Mesothelial cell of epicardium (in vitro differentiated cells): ENCODE measurements at regions not wholly inside any gene's neighbourhood (a gene's known extent, or its start where the extent isn't known, plus 50 kb on each side); places are given as distances from the start of the nearest gene placed in this dataset.
A peak's percentile ranks its signal among the peaks of the same experiment; 100 is the strongest.

Source experiments
- DNase-seq, 2 experiments: peaks; one replicate each; pipeline ENCODE4 v3.0.0; 2021; ENCODE audit warnings: low spot score in 2 of 2; ENCODE audit not compliant: unreplicated experiment in 2 of 2
- H3K27ac Mint-ChIP-seq: 2 replicates; pipeline ENCODE4 v1.8.0; 2021; ENCODE audit warnings: mixed read lengths
- H3K27me3 Mint-ChIP-seq: 2 replicates; pipeline ENCODE4 v1.8.0; 2021; ENCODE audit warnings: low read depth, mixed read lengths
- H3K36me3 Mint-ChIP-seq: 2 replicates; pipeline ENCODE4 v1.8.0; 2021; ENCODE audit warnings: mixed read lengths
- H3K4me1 Mint-ChIP-seq: 2 replicates; pipeline ENCODE4 v1.8.0; 2021; ENCODE audit warnings: mixed read lengths
- H3K4me3 Mint-ChIP-seq: 2 replicates; pipeline ENCODE4 v1.8.0; 2021; ENCODE audit warnings: mild to moderate bottlenecking, moderate library complexity, mixed read lengths
- H3K9me3 Mint-ChIP-seq: 2 replicates; pipeline ENCODE4 v1.8.0; 2021; ENCODE audit warnings: mixed read lengths
- TF ChIP-seq, protein P1 (sequence below): fragments of 200-600 bp; sonication (generic); IDR thresholded peaks from one replicate; pipeline ENCODE4 v1.5.0; 2021; ENCODE audit warnings: antibody characterized with exemption; ENCODE audit not compliant: unreplicated experiment

- TF ChIP-seq, protein P1, sequence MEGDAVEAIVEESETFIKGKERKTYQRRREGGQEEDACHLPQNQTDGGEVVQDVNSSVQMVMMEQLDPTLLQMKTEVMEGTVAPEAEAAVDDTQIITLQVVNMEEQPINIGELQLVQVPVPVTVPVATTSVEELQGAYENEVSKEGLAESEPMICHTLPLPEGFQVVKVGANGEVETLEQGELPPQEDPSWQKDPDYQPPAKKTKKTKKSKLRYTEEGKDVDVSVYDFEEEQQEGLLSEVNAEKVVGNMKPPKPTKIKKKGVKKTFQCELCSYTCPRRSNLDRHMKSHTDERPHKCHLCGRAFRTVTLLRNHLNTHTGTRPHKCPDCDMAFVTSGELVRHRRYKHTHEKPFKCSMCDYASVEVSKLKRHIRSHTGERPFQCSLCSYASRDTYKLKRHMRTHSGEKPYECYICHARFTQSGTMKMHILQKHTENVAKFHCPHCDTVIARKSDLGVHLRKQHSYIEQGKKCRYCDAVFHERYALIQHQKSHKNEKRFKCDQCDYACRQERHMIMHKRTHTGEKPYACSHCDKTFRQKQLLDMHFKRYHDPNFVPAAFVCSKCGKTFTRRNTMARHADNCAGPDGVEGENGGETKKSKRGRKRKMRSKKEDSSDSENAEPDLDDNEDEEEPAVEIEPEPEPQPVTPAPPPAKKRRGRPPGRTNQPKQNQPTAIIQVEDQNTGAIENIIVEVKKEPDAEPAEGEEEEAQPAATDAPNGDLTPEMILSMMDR, result peak; percentile 99
- Mint-ChIP-seq H3K27ac (no peak overlapping the region), H3K27me3 (no peaks in the 10 kb centered on the region), H3K4me3 (no peak overlapping the region), H3K9me3 (no peaks in the 10 kb centered on the region), H3K4me1 (peaks cover 32% of the 10 kb centered on the region), H3K36me3 (no peaks in the 10 kb centered on the region)
- peak; percentile 35 to 72 for DNase-seq
Measured at GRCh38 chr16:85420501-85421337, 192.4 kb upstream of the GSE1 start.

DNA sequence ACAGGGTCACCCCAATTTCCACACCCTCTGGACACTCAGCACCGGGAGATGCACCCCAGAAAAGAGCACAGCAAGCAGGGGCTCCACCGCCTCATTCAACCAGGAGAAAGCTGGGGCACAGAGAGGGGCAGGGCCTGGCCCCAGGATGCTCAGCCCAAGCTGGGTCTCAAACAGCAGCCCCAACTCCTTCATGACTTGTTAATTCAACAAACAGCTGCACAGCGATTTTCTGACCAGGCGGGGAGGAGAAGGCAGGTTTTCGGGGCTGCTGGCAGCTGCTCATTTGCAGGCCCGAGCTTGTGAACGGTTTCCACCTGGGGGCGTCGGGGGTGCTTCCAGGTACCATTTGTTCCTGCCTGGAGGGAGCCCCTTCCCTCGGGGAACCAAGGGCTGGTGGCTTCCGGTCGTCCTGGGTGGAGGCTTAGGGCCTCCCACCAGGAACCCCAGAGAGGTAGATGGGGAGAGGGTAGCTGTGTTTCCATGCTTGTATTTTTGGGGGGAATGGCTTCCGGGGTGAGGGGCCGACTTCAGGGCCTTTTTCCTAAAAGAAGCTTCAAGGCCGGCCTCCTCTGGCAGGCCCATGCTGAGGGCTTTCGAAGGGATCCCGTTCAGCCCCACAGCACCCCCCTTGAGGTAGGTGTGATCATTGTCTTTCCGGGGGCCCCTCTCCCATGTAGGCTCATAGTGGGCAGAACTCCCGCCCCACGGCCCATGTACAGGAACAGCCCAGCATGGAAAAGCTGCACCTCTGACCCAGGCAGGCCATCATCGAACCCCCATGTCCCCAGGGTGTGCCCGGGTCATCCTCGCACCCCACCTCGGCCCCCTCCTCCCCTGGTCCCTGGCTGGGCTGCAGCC is 191.6 kb upstream of the GSE1 start:
- Mint-ChIP-seq H3K36me3 (no peaks in the 10 kb centered on the region), H3K27ac (no peak overlapping the region), H3K4me1 (peaks cover 25% of the 10 kb centered on the region), H3K9me3 (no peaks in the 10 kb centered on the region), H3K27me3 (no peaks in the 10 kb centered on the region), H3K4me3 (no peak overlapping the region)
- TF ChIP-seq, protein P1, result no peak
- peak; percentile 11 to 36 for DNase-seq

DNA sequence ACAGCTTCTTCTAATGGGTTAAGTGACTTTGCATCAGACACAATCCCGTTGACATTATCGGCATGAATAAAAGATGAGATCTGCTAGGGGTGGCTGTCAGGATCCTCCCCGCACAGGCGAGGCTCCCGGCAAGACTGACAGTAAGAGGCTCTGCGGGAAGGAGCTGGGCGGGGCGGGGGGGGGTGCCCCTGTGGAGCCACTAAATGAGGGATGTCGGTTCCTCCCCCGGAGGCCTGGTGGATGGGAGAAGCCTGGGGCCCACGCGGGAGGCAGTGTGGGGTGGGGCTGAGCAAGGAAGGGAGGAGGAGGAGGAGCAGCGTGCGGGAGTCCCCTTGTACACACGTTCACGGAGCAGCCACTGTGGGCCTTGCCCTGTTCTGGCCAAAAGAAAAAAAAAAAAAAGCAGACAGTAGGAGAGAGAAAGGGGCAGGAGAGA is 190.9 kb upstream of the GSE1 start:
- TF ChIP-seq, protein P1, result no peak
- no peaks in the 10 kb centered on the region for H3K9me3 Mint-ChIP-seq
- no peaks in the 10 kb centered on the region for H3K36me3 Mint-ChIP-seq
- H3K27me3 Mint-ChIP-seq, result no peaks in the 10 kb centered on the region
- H3K27ac Mint-ChIP-seq, result peak overlapping the region; percentile 37
- DNase-seq, result peak; percentile 23 to 49
- H3K4me1 Mint-ChIP-seq, result peaks cover 24% of the 10 kb centered on the region
- peak overlapping the region; percentile 11 for H3K4me3 Mint-ChIP-seq

- Mint-ChIP-seq H3K4me1 (peaks cover 24% of the 10 kb centered on the region), H3K27me3 (no peaks in the 10 kb centered on the region), H3K9me3 (no peaks in the 10 kb centered on the region), H3K27ac (peak overlapping the region; percentile 37), H3K36me3 (no peaks in the 10 kb centered on the region), H3K4me3 (peak overlapping the region; percentile 11)
- peak; percentile 15 to 41 for DNase-seq
- TF ChIP-seq, protein P1, result no peak
Measured at GRCh38 chr16:85422632-85423550, 190.2 kb upstream of the GSE1 start.

- DNase-seq, result peak in 1 of 2 experiments; percentile 17
- H3K9me3 Mint-ChIP-seq, result no peaks in the 10 kb centered on the region
- H3K27me3 Mint-ChIP-seq, result no peaks in the 10 kb centered on the region
- H3K4me1 Mint-ChIP-seq, result peaks cover 24% of the 10 kb centered on the region
- no peak overlapping the region for H3K27ac Mint-ChIP-seq
- no peaks in the 10 kb centered on the region for H3K36me3 Mint-ChIP-seq
- TF ChIP-seq, protein P1, result no peak
- H3K4me3 Mint-ChIP-seq, result no peak overlapping the region
Measured at GRCh38 chr16:85423631-85424030, 189.5 kb upstream of the GSE1 start.
